ENCODE measurements at regions not wholly inside any gene's neighbourhood (a gene's known extent, or its start where the extent isn't known, plus 50 kb on each side); places are given as distances from the start of the nearest gene placed in this dataset.
"Not testable (repeated sequence)": the region's sequence is repeated elsewhere in the genome, so short reads cannot be mapped to it uniquely, and the experiment has no call there.

DNA sequence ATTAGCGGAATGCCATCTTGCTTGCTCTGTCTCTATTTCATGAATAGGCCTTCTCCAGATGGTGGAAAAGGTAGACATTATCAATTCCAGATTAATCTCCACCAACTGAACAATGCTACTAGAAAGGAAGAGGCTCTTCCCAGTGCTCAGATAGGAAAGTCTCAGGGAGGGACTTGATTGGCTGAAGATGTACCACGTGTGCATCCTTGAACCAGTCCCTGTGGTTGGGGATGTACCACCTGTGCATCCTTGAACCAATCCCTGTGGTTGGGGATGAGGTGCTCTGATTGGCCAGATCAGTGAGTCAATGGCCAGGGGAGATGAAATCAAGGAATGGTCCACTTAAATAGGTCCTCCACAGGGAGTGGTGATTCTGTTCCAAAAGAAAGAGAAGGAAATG lies 246.2 kb downstream of the NPIPA7 start:
- H3K4me1 ChIP-seq; H3K9me3 ChIP-seq; intact Hi-C loops (cut with DNase I; ENCODE audit: low total_unique reads); H3K36me3 ChIP-seq (ENCODE audit: low read depth, missing control alignments); DNase-seq; H3K27ac ChIP-seq; H3K4me3 ChIP-seq; H3K27me3 ChIP-seq: not testable (repeated sequence)
- WGBS, 2 donors, result 75 to 83% methylated on average over 1 of the region's 2 CpGs

DNA sequence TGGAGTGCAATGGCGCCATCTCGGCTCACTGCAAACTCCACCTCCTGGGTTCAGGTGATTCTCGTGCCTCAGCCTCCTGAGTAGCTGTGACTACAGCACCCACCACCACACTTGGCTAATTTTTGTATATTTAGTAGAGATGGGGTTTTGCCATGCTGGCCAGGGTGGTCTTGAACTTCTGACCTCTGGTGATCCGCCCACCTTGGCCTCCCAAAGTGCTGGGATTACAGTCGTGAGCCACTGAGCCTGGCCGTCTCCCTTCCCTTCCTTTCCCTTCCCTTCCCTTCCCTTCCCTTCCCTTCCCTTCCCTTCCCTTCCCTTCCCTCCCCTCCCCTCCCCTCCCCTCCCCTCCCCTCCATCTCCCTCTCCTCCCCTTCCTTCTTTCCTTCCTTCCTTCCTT lies 248.9 kb downstream of the NPIPA7 start:
- H3K36me3 ChIP-seq (ENCODE audit: low read depth, missing control alignments); H3K4me3 ChIP-seq; H3K27me3 ChIP-seq; intact Hi-C loops (cut with DNase I; ENCODE audit: low total_unique reads); H3K4me1 ChIP-seq; H3K27ac ChIP-seq; H3K9me3 ChIP-seq; DNase-seq: not testable (repeated sequence)
- WGBS, 2 donors, result 86 to 89% methylated on average over 6 of the region's 6 CpGs

DNA sequence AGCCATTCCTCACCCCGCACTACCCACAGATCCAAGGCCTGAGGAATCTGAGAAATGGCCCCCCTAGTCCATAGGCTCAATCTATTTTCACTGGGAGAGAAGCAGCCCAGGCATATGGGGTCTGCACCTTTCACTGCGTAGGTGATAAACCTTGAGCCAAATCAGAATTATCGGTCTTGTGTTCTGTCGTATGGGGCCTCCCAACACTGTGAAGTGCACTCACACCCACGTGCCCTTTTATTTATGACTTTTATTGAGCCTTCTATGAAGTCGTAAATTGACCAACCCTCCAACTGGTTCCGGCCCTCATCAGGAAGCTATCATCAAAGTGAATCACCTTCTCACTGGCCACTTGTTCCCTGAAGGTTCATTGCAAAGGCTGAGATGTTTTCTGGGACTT lies 259.3 kb downstream of the NPIPA7 start:
- H3K36me3 ChIP-seq (ENCODE audit: low read depth, missing control alignments); DNase-seq; H3K27ac ChIP-seq; H3K9me3 ChIP-seq; H3K27me3 ChIP-seq; intact Hi-C loops (cut with DNase I; ENCODE audit: low total_unique reads); H3K4me3 ChIP-seq; H3K4me1 ChIP-seq: not testable (repeated sequence)
- WGBS, 2 donors, result 45 to 60% methylated on average over 6 to 7 of the region's 7 CpGs

DNA sequence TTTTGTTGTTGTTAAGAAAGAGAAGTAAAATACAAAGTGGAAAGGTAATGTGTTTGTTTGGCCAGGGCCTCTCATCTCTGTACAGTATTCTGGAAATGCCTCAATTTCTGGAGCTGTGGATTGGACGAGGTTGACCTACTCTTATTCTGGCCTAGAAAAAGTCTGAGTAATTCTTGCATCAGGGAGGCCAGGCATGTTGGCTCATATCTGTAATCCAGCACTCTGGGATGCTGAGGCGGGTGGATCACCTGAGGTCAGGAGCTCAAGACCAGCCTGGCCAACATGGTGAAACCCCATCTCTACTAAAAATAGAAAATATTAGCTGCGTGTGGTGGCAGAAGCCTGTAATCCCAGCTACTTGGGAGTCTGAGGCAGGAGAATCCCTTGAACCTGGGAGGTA lies 259.8 kb downstream of the NPIPA7 start:
- H3K27ac ChIP-seq; intact Hi-C loops (cut with DNase I; ENCODE audit: low total_unique reads); H3K4me3 ChIP-seq; H3K27me3 ChIP-seq; H3K4me1 ChIP-seq; H3K36me3 ChIP-seq (ENCODE audit: low read depth, missing control alignments); DNase-seq; H3K9me3 ChIP-seq: not testable (repeated sequence)
- WGBS, 2 donors, result 69 to 75% methylated on average over 2 of the region's 3 CpGs

DNA sequence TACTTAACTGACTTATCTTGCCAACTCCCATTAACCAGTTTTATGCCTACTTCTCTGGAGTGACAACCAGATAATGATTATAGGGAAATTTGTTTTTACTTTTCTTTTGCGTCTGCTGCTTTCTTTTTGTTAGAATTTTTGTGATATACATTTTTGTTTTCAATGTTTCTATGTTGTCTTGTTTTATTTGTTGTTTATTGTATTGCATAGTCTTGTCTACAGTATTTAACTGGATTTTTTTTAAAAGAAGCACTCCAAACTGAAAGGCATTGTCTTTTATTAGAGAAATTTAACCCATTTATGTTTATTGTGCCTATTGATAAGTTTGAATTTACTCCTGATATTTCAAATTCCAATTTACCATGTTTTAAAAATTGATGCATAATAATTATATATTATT lies 264.9 kb downstream of the NPIPA7 start:
- H3K36me3 ChIP-seq (ENCODE audit: low read depth, missing control alignments); intact Hi-C loops (cut with DNase I; ENCODE audit: low total_unique reads); DNase-seq; H3K27me3 ChIP-seq; H3K9me3 ChIP-seq; H3K4me3 ChIP-seq; H3K4me1 ChIP-seq; H3K27ac ChIP-seq: not testable (repeated sequence)
- 61 to 93% methylated on average over 1 of the region's 1 CpG for WGBS, 2 donors

DNA sequence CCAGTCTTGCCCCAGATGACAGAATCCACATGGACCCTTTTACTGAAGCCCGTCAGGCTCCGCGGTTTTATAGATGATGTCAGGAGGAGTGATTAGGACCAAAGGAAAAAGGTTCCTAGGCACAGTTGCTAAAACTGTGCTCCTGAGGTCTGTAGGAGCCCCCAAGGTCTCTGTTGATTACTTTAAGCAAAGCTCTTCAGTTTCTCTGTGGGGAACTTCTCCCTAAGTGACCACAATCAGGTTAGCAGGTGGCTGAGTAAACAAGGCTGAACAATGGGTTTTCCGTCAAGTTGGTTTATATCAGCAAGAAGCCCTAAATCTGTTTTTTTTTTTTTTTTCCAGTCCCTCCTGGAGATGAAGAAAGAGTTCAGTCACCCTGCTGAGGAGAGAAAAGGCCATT lies 269.1 kb downstream of the NPIPA7 start:
- H3K27me3 ChIP-seq; DNase-seq; intact Hi-C loops (cut with DNase I; ENCODE audit: low total_unique reads); H3K27ac ChIP-seq; H3K4me3 ChIP-seq; H3K36me3 ChIP-seq (ENCODE audit: low read depth, missing control alignments); H3K9me3 ChIP-seq; H3K4me1 ChIP-seq: not testable (repeated sequence)
- WGBS, 2 donors, result 60 to 83% methylated on average over 1 of the region's 4 CpGs

DNA sequence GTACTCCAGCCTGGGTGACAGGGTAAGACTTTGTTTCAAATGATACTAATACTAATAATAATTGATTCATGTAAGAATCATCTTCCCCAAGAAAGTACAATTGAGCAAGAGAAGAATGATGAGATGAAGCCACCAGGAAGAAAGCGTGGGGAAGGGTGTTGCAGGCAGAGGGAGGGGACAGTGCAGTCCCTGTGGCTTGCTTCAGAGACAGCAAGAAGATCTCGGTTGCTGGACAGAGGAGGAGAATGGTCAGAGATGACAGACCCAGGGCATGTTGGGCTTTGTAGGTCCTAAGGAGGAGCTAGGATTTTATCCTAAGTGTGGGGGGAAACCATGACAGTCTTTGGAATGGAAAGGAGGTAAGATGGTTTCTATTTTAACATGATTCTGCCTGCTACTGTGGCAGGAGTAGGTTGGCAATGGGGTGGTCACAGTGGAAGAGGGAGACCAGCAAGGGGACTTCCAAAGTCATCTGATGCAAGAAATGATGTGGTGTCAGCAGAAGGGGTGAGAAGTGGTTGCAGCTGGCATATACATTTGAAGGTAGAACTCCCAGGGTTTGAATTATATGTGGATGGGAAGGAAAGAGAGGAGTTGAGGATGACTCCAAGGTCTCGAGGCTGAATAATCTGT lies 293.4 kb downstream of the NPIPA7 start:
- DNase-seq; intact Hi-C loops (cut with DNase I; ENCODE audit: low total_unique reads); H3K4me1 ChIP-seq; H3K27ac ChIP-seq; H3K4me3 ChIP-seq; H3K9me3 ChIP-seq; H3K36me3 ChIP-seq (ENCODE audit: low read depth, missing control alignments); H3K27me3 ChIP-seq: not testable (repeated sequence)
- no CpG with 5 or more reads among the region's 3 CpGs for WGBS, 2 donors

DNA sequence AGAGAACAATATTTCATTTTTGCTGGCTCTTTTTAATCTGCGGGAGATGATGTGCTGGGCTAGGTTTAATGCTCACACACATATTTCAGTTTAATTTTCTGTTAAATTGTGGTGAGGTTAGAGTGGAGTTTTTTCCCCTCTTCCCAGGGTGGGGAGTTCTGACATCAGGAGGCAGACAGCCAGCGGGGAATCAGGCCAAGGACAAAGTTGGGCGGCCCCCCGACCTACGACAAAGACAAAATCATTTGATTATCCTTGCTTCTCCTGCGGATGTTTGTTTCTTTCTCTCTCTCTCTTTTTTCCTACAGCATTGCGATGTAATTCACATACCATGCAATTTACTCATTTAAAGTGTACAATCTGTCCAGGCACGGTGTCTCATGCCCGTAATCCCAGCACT lies 295.9 kb downstream of the NPIPA7 start:
- H3K36me3 ChIP-seq (ENCODE audit: low read depth, missing control alignments); H3K9me3 ChIP-seq; intact Hi-C loops (cut with DNase I; ENCODE audit: low total_unique reads); H3K4me3 ChIP-seq; H3K27ac ChIP-seq; H3K4me1 ChIP-seq; H3K27me3 ChIP-seq; DNase-seq: not testable (repeated sequence)
- WGBS, 2 donors, result no CpG with 5 or more reads among the region's 9 CpGs

DNA sequence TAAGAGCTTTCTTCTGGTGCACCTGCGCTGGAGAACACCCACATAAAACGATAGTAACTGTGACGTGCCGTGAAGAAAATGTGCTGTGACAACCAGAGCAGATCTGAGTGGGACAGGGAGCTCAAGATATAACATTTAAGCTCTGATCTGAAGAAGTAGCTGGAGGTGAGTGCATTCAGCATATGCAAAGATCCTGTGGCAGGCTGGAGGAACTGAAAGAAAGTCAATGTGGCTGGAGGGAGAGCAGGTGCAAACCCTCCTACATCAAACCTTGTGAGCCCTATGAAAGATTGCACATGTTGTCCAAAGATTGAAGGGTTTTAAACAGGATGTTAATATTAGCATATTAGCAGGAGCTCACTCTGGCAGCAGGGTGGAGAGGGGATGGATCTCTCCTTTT lies 342.9 kb downstream of the NPIPA7 start:
- H3K27me3 ChIP-seq; H3K36me3 ChIP-seq (ENCODE audit: low read depth, missing control alignments); intact Hi-C loops (cut with DNase I; ENCODE audit: low total_unique reads); DNase-seq; H3K27ac ChIP-seq; H3K4me3 ChIP-seq; H3K9me3 ChIP-seq; H3K4me1 ChIP-seq: not testable (repeated sequence)
- WGBS, 2 donors, result no CpG with 5 or more reads among the region's 4 CpGs

DNA sequence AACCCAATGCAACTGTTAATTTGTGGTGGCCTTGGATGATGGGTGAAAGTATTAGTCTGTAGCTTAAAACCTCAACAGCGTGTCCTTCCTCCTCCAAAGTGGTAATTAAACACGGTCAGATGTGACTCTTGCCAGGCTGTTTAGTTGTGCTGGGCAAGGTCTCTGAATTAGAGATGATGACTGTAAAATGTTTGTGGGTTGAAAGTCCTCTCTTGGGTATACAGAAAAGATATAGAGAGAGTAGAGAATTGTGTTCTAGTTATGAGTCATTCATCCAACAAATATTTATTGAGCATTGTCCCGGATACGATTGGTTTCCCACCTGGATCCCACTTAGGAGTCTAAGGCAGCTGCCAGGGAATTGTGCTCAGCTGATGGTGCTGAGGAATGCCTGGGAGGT lies 343.7 kb downstream of the NPIPA7 start:
- H3K36me3 ChIP-seq (ENCODE audit: low read depth, missing control alignments); H3K27ac ChIP-seq; H3K4me1 ChIP-seq; H3K9me3 ChIP-seq; H3K27me3 ChIP-seq; H3K4me3 ChIP-seq; DNase-seq; intact Hi-C loops (cut with DNase I; ENCODE audit: low total_unique reads): not testable (repeated sequence)
- WGBS, 2 donors, result no CpG with 5 or more reads among the region's 4 CpGs

DNA sequence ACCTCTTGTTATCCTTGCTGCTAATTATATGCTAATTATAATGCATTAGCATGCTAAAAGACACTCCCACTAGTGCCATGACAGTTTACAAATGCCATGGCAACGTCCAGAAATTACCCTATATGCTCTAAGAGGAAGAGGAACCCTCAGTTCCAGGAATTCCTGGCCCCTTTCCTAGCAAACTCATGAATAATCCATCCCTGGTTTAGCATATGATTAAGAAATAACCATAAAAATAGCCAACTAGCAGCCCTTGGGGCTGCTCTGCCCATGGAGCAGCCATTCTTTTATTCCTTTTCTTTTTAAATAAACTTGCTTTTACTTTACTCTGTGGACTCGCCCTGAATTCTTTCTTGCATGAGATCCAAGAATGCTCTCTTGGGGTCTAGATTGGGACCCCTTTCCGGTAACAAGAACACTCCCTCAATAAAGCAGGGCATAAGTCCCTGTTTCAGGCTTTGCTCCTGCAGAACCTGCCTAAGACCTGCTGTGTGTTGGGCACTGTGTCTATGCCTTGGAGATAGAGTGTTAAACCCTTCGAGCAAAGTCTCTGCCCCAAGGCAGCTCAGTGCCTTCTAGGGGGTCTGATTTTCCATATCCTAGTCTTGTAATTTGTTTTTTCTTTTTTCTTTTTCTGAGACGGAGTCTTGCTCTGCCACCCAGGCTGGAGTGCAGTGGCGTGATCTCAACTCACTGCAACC lies 345.0 kb downstream of the NPIPA7 start:
- intact Hi-C loops (cut with DNase I; ENCODE audit: low total_unique reads); H3K4me1 ChIP-seq; H3K36me3 ChIP-seq (ENCODE audit: low read depth, missing control alignments); H3K9me3 ChIP-seq; DNase-seq; H3K4me3 ChIP-seq; H3K27ac ChIP-seq; H3K27me3 ChIP-seq: not testable (repeated sequence)
- WGBS, 2 donors, result no CpG with 5 or more reads among the region's 6 CpGs

DNA sequence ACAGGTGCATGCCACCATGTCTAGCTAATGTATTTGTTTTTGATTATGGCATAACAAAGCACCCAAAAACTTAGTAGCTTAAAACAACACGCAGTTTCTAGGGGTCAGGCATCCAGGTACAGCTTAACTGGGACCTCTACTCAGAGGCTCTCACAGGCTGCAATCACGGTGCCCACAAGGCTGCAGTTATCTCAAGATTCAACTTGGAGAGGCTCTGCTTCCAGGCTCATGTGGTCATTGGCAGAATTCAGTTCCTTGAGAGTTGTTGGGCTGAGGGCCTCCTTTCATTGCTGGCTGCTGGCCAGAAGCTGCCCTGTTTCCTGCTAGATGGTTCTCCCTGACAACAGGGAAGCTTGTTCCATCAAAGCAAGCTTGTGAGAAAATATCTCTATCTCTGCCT lies 348.1 kb downstream of the NPIPA7 start:
- WGBS, 2 donors, result no CpG with 5 or more reads among the region's 2 CpGs
- H3K4me3 ChIP-seq; H3K9me3 ChIP-seq; H3K27ac ChIP-seq; intact Hi-C loops (cut with DNase I; ENCODE audit: low total_unique reads); H3K4me1 ChIP-seq; DNase-seq; H3K36me3 ChIP-seq (ENCODE audit: low read depth, missing control alignments); H3K27me3 ChIP-seq: not testable (repeated sequence)

Data from testis (tissue), 2 donors.